Osteoblast (primary cell): ENCODE measurements at regions not wholly inside any gene's neighbourhood (a gene's known extent, or its start where the extent isn't known, plus 50 kb on each side); places are given as distances from the start of the nearest gene placed in this dataset.
A peak's percentile ranks its signal among the peaks of the same experiment; 100 is the strongest.

Experiments
- DNase-seq: peaks from one replicate; pipeline ENCODE4 v3.0.0; 2011; ENCODE audit warnings: low spot score, mixed read lengths; ENCODE audit not compliant: insufficient read length; ENCODE audit errors: missing footprints
- H2AFZ ChIP-seq: 2 replicates; pipeline ENCODE4 v1.6.0; 2011; ENCODE audit warnings: mild to moderate bottlenecking, low read length
- H3K27ac ChIP-seq: 2 replicates; pipeline ENCODE4 v1.5.1; 2011; ENCODE audit warnings: mild to moderate bottlenecking, low read depth, low read length, moderate library complexity
- H3K27me3 ChIP-seq: 2 replicates; pipeline ENCODE4 v1.6.0; 2012; ENCODE audit warnings: mild to moderate bottlenecking, control low read depth, inconsistent platforms, low read length, moderate library complexity; ENCODE audit not compliant: insufficient read depth
- H3K36me3 ChIP-seq: 2 replicates; pipeline ENCODE4 v1.5.1; 2011; ENCODE audit warnings: mild to moderate bottlenecking, low read length, control low read depth, moderate library complexity; ENCODE audit not compliant: insufficient read depth
- H3K4me1 ChIP-seq: 2 replicates; pipeline ENCODE4 v1.5.1; 2011; ENCODE audit warnings: mild to moderate bottlenecking, low read length, control low read depth, moderate library complexity; ENCODE audit not compliant: insufficient read depth
- H3K4me2 ChIP-seq: 2 replicates; pipeline ENCODE4 v1.6.0; 2011; ENCODE audit warnings: mild to moderate bottlenecking, low read length; ENCODE audit not compliant: insufficient read depth
- H3K4me3 ChIP-seq: fragments of 200-600 bp; sonication (generic); 3 replicates; pipeline ENCODE4 v1.5.1; 2012; ENCODE audit warnings: mild to moderate bottlenecking, low read length, inconsistent platforms; ENCODE audit not compliant: insufficient read depth
- H3K79me2 ChIP-seq: 2 replicates; pipeline ENCODE4 v1.6.0; 2012; ENCODE audit warnings: mild to moderate bottlenecking, low read length, control low read depth, inconsistent platforms; ENCODE audit not compliant: insufficient read depth
- H3K9me3 ChIP-seq: 2 replicates; pipeline ENCODE4 v1.5.1; 2011; ENCODE audit warnings: low read depth, low read length, control low read depth
- H4K20me1 ChIP-seq: 2 replicates; pipeline ENCODE4 v1.6.0; 2012; ENCODE audit warnings: mild to moderate bottlenecking, low read length, control low read depth; ENCODE audit not compliant: insufficient read depth
- TF ChIP-seq, protein P1 (sequence below): IDR thresholded peaks from 2 replicates; pipeline ENCODE4 v1.5.1; 2011; ENCODE audit warnings: mild to moderate bottlenecking, low read depth, low read length, moderate library complexity; ENCODE audit errors: extremely low read depth

DNA sequence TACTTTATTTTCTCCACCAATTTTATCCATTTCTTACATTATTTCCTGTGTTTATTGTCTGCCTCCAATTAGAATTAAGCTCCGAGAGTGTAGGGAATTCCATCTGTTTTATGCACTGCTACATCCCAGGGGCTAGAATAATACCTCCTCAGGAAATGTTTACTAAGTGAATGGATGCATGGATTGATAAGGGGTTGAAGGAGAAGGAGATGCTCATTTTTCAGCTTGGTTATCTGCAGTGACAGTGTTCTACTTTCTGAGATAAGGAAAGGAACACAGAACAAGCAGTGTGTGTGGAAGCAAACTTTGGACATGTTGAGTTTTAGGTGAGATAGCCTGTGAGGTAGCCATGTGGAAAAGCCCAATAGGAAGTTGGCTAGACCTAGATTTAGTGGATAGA is 164.6 kb upstream of the HMGA2 start:
- TF ChIP-seq, protein P1, sequence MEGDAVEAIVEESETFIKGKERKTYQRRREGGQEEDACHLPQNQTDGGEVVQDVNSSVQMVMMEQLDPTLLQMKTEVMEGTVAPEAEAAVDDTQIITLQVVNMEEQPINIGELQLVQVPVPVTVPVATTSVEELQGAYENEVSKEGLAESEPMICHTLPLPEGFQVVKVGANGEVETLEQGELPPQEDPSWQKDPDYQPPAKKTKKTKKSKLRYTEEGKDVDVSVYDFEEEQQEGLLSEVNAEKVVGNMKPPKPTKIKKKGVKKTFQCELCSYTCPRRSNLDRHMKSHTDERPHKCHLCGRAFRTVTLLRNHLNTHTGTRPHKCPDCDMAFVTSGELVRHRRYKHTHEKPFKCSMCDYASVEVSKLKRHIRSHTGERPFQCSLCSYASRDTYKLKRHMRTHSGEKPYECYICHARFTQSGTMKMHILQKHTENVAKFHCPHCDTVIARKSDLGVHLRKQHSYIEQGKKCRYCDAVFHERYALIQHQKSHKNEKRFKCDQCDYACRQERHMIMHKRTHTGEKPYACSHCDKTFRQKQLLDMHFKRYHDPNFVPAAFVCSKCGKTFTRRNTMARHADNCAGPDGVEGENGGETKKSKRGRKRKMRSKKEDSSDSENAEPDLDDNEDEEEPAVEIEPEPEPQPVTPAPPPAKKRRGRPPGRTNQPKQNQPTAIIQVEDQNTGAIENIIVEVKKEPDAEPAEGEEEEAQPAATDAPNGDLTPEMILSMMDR = no peak
- H3K4me1 ChIP-seq = peaks cover 41% of the 10 kb centered on the region
- no peaks in the 10 kb centered on the region for H3K36me3 ChIP-seq
- H3K9me3 ChIP-seq = no peaks in the 10 kb centered on the region
- no peak overlapping the region for H3K4me2 ChIP-seq
- no peak for DNase-seq
- peak overlapping the region; percentile 47 for H2AFZ ChIP-seq
- no peak overlapping the region for H3K4me3 ChIP-seq
- no peaks in the 10 kb centered on the region for H3K79me2 ChIP-seq
- H4K20me1 ChIP-seq = no peaks in the 10 kb centered on the region
- peak overlapping the region; percentile 51 for H3K27ac ChIP-seq
- H3K27me3 ChIP-seq = no peaks in the 10 kb centered on the region

DNA sequence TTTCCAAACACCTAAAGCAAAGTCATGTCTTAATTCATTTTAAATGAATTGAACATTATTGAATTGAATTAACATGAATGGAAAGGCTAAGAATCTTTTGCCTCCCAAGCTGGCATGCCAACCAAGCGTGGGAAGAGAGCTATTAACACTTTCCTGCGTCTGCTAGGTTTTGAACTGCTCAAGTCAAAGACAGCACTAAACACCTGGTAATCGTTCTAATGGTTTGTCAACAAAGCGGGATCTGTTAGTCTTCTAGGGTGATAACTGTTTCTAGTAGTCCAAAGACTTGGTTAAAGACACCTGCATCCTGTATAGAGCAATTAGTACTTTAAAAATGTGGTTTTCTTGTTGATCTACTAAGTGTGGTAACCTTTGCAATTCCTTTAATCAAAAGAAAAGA is 164.2 kb upstream of the HMGA2 start:
- Histone ChIP-seq H3K79me2 (no peaks in the 10 kb centered on the region), H4K20me1 (no peaks in the 10 kb centered on the region), H3K27me3 (no peaks in the 10 kb centered on the region), H3K4me3 (no peak overlapping the region), H2AFZ (peak overlapping the region; percentile 47), H3K27ac (peak overlapping the region; percentile 51), H3K9me3 (no peaks in the 10 kb centered on the region), H3K36me3 (no peaks in the 10 kb centered on the region), H3K4me1 (peaks cover 38% of the 10 kb centered on the region), H3K4me2 (no peak overlapping the region)
- TF ChIP-seq, protein P1 = no peak
- DNase-seq = no peak

DNA sequence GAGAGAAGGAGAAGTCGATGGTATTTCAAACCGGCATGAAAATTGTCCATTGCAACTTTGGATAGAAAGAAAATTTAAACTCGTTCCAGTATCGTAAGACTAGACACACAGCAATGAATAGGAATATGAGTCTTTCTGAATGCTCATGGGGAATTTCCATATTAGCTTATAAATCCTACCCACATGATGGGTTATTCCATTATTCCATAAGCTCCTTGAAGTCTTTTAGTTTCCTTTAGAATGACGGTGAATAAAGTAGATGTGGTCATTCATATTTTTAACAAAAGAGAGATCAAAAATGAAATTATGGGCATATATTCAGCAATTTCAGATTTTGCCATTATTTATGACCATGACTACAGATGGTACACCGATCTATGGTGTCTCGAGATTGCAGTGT is 163.4 kb upstream of the HMGA2 start:
- no peak overlapping the region for H3K4me2 ChIP-seq
- no peak overlapping the region for H3K4me3 ChIP-seq
- H3K79me2 ChIP-seq = no peaks in the 10 kb centered on the region
- H3K36me3 ChIP-seq = no peaks in the 10 kb centered on the region
- no peak overlapping the region for H2AFZ ChIP-seq
- H3K27ac ChIP-seq = no peak overlapping the region
- DNase-seq = no peak
- H3K9me3 ChIP-seq = no peaks in the 10 kb centered on the region
- H3K4me1 ChIP-seq = peaks cover 30% of the 10 kb centered on the region
- H3K27me3 ChIP-seq = no peaks in the 10 kb centered on the region
- no peaks in the 10 kb centered on the region for H4K20me1 ChIP-seq
- TF ChIP-seq, protein P1 = no peak

GRCh38 chr12:65662590-65662989 is 161.7 kb upstream of the HMGA2 start:
- Histone ChIP-seq H2AFZ (no peak overlapping the region), H3K36me3 (no peaks in the 10 kb centered on the region), H3K79me2 (no peaks in the 10 kb centered on the region), H4K20me1 (no peaks in the 10 kb centered on the region), H3K4me3 (no peak overlapping the region), H3K9me3 (no peaks in the 10 kb centered on the region), H3K27me3 (no peaks in the 10 kb centered on the region), H3K27ac (peak overlapping the region; percentile 87), H3K4me1 (peaks cover 23% of the 10 kb centered on the region), H3K4me2 (no peak overlapping the region)
- peak; percentile 36 for DNase-seq
- TF ChIP-seq, protein P1 = no peak
